Skeletal muscle cell (primary cell): ENCODE measurements at regions not wholly inside any gene's neighbourhood (a gene's known extent, or its start where the extent isn't known, plus 50 kb on each side); places are given as distances from the start of the nearest gene placed in this dataset.
"Not testable (repeated sequence)": the region's sequence is repeated elsewhere in the genome, so short reads cannot be mapped to it uniquely, and the experiment has no call there.

Source experiments
- DNase-seq: peaks from one replicate; pipeline ENCODE4 v3.0.0-alpha.2; 2010; ENCODE audit warnings: low read depth
- H3K4me3 ChIP-seq: 2 replicates; pipeline ENCODE4 v1.5.1; 2011; ENCODE audit warnings: low read depth, mild to moderate bottlenecking, control low read depth, low read length, moderate library complexity

DNA sequence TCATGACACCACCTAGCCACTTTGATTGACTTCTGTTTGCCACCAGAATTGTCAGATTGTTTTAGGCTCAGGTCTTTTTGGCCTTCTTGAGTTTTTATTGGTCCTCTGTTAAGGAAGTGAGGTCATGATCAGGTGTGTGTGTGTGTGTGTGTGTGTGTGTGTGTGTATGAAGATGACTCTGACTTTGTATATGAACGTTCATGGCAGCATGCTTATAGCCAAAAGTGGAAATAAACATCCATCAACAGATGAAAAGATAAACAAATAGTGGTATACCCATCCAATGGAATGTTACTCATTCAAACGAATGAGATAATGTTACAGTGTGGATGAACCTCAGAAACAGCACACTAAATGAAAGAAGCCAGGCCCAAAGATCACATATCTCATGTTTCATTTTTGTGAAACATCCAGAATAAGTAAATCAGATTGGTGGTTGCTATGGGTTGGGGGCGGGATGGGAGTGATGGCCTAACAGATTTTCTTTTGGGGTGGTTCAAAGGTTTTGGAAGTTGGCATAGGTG lies 258.6 kb downstream of the KTN1 start:
- no peak overlapping the region for H3K4me3 ChIP-seq
- DNase-seq = no peak

DNA sequence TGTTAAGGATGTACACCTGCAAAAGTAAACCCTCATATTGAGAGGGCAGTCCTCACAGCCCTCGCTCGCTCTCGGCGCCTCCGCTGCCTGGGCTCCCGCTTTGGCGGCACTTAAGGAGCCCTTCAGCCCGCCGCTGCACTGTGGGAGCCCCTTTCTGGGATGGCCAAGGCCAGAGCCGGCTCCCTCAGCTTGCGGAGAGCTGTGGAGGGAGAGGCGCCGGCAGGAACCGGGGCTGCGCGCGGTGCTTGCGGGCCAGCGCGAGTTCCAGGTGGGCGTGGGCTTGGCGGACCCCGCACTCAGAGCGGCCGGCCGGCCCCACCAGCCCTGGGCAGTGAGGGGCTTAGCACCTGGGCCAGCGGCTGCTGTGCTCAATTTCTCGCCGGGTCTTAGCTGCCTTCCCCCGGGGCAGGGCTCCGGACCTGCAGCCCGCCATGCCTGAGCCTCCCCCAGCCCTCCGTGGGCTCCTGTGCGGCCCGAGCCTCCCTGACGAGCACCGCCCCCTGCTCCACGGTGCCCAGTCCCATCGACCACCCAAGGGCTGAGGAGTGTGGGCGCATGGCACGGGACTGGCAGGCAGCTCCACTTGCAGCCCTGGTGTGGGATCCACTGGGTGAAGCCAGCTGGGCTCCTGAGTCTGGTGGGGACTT lies 259.4 kb downstream of the KTN1 start:
- DNase-seq = not testable (repeated sequence)

DNA sequence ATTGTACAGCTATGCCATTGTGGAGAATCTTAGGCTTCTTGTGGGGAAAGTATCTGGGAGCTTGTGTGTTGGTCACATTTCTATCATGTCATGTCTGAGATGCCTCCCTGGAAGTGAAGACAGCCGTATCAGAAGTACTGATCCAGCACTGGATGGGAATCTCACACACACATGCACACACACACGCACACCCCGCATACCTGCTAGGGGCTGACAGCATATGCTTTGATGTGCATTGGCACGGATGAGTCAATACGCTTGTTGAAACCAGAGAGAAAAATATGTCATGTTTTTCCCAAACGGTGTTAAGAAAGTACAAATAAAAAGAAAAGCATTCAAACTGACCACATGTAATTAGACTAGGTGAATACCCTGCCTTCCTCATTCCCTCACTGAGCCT lies 260.8 kb downstream of the KTN1 start:
- no peak overlapping the region for H3K4me3 ChIP-seq
- DNase-seq = no peak

More for the DNA sequence above, 259.4 kb downstream of the KTN1 start:
- not testable (repeated sequence) for H3K4me3 ChIP-seq

DNA sequence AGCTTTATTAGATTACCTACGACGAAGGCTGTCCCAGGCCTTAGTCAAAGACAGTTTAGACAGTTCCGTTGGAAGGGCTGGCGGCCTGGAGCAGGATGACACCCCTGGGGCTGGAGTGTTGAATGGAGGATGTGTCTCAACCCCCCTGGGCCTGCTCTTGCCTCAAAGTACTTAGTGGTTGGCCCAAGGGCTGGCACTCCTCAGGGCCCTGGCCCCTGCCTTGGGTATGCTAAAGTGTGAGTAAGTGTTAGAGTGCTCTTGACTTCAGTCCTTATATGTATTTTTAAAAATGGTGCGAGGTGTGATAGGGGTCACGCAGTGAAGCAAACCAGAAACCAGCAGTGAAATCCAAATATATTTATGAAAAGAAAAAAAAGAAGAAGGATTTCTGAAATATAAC lies 261.6 kb downstream of the KTN1 start:
- H3K4me3 ChIP-seq = no peak overlapping the region
- no peak for DNase-seq

DNA sequence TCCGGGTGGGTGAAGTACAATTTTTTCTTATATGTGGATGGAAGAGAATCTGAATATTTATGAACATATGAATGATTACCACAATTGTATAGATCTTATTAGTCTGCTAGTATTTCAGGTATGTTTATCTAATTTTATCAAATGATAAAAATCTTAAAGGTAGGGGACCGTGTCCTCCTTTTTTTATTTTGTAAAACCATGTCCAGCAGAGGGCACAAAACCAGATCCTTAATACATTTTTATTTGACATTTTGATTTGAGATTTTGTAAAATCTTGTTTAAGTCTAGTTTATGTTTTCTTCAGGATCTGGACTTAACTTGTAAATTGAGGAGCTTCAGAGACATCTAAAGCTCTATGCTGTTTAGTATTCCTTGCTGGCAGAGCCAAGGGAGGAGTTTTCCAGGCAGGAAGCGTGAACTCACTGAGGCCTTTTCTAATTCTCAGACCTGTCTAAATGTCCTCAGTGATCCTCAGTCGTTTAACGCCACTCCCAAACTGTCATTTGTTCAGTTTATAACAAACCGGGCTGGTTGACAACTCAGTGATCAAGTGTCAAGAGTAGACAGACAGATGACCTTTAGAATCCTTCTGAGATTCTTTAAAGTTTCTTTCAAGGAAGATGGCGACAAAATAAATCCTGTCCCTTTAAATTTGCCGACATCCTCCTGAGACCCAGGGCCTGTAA lies 263.9 kb downstream of the KTN1 start:
- no peak overlapping the region for H3K4me3 ChIP-seq
- no peak for DNase-seq

DNA sequence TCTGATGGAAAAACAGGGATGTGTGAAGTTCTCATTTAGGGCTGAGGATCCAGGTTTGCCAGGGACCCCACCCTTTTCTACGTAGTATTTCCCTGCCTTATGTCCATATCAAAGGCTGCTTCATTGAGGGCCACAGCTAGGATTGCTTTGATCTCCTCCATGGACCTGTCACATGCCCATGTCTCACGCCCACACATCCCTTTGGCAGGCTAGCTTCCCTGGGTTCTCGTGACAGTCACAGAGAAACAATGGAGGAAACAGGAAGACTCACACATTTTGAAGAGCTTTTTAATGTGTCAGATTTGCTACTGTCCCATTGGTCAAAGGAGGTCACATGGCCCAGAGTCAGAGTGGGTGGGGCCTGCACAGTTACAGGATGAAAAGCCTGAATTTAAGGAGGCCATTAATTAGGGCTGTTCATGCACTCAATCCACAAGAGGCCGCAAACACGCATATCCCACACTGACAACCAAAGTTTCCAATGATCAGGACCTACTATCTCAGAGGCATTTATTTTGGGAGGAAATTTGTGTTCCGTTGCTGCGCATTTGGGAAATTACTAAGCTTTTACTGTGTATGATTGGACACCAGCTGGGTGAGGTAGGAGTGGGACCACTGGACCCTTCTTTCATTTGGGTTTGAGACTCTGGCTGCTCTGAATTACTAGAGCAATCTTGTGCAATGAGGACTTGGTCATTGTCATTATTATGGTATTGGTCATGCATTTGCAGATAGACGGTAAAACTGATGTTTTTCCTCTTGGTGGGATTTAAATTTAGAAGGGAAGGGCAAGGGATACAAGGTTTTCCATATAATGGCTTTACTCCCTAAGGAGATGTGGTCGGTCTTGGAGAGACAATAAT lies 266.2 kb downstream of the KTN1 start:
- H3K4me3 ChIP-seq = no peak overlapping the region
- no peak for DNase-seq

DNA sequence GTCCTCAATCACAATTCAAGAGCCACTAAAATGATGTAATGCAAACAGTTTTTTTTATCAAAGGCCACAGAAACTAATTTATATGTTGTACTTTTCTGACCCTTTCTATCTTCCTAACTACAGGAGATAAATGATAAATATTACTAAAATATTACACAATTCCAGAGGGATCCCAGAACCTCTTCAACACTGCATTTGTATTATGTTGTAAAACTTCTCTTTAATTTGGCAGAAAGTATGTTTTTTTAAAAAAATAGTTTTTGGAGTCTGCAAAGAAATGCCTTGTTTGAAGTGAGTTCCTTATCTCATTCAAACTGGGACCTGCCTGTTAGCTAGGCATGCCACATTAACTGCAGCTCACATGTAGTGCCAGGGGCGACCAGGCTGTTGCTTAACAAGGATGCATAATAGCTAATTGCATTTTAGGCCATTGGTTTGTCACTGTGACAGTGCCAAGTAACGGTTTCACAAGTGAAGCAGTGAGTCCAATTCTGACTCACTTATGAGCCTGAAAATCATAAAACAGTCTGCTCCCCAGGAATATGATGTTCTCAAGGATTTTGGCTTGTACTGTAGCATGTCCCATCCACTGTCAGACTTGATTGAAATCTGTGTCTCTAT lies 266.9 kb downstream of the KTN1 start:
- DNase-seq = peak; percentile 30
- no peak overlapping the region for H3K4me3 ChIP-seq

DNA sequence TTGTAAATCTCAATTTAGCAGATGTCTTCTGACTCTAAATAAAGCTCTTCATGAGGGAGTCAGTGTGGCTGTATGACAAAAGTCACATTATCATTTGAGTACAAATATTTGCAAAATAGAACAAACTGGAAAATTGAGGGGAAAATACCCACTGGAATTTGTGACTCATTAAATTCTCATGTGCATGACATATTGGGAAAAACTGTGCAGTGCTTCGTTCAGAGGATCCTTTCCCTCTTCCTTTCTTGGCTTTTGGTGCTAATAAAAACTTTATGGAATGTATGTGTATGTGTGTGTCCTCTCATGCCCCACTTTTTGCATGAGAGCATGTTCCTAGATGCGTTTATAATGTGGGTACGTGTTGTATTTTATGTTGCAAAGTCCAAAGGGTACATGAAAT lies 267.8 kb downstream of the KTN1 start:
- DNase-seq = peak; percentile 14
- H3K4me3 ChIP-seq = no peak overlapping the region

DNA sequence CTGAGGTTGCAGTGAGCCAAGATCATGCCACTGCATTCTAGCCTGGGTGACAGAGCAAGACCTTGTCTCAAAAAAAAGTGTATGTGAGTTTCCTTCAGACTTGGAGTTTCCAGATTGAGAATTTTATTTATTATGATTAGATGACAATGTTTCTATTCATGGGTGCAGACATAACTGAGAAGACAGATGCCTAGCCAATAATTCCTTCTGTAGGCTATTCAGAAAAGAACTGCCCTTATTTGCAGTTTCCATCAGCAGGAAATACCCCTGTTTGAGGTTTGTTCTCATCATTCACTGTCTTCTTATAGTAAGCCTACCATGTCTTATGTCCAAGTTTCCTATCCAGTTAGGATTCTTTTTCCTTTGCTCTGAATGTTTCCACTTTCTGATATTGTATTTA lies 269.0 kb downstream of the KTN1 start:
- no peak for DNase-seq
- no peak overlapping the region for H3K4me3 ChIP-seq

DNA sequence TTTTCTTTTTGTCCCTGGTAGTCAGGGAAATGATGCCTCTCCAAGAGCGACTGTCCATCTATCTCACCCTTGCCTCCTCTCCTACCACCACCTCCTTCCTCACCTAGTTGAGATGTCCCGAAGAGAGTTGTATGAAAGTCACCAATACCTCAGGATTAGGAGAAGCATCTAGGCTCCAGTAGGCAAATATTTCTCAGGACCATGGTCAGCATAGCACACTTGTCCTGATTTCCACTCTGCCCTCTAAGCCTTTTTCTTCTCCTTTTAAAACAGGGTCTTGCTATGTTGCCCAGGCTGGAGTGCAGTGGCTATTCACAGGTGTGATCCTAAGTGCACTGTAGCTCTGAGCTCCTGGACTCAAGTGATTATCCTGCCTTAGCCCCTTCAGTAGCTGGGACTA lies 268.4 kb upstream of the PELI2 start:
- DNase-seq = no peak

DNA sequence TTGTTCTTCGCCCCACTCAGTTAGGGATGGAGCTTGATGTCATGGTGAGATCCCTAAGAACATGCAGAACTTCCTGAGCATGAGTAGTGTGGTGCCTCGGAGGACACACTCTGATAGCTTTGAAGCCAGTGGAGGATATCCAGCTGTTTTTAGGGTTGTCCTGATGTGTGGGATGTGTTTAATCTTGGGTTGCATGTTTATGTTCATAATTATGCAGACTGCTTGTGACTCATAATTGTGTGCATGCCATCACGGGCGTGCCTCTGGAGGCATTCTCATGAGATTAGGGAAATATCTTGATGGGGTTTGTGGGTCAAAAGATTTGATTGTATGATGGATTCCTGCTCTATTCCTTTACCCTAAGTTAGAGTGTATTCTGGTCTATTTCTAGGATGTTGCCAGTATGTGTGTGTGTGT lies 267.4 kb upstream of the PELI2 start:
- H3K4me3 ChIP-seq = no peak overlapping the region
- no peak for DNase-seq

More for the DNA sequence above, 268.4 kb upstream of the PELI2 start:
- no peak overlapping the region for H3K4me3 ChIP-seq

DNA sequence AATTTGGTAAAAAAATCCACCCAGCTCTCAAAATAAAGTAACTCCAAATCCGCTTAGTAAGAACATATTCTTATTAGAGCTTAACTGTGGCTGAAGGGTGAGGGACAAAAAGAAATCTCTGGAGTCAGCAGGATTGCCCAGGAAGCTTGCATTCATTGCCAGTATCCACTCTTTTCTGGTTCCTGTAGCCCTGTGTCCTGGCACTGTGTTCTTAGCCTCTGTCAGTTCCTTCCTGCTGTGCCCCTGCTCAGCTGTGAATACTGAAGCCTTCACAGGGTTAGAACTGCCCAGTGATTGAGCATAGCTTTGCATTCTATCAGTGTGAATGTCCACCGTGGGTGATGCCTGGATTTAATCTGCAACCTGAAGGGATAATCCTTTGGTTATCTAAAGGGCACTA lies 266.9 kb upstream of the PELI2 start:
- no peak overlapping the region for H3K4me3 ChIP-seq
- DNase-seq = no peak

DNA sequence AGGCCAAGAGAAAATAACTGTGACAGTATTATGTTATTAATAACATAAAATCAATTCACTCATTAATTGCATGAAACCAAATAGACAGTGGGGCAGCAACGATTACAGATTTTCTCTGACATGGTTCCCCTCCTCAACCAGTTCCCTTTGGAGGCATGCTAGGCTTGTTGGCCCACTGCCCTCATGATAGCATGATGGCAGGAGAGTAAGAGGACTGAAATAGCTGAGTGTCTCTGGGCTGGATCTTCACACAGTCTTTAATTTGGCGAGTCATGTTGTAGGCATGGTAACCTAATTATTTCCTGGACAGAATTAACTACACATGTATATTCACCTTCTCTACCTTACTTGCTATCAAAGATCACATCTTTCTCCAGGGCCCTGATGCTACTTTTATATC lies 266.2 kb upstream of the PELI2 start:
- DNase-seq = no peak
- no peak overlapping the region for H3K4me3 ChIP-seq

DNA sequence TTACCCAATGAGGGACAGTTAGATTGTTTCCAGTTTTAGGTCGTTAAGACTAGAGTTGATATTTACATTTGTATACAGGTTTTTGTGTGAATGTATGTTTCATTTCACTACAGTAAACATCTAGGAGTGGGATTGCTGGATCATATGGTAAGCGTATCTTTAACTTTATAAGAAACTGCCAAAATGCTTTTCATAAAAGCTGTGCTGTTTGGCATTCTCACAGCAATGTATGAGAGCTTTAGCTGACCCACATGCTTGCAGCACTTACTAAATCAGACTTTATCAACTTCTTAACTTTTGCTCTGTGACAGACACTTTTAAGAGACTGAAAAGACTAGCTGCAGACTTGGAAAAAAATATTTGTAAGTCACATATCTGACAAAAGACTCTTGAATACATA lies 262.5 kb upstream of the PELI2 start:
- H3K4me3 ChIP-seq = no peak overlapping the region
- DNase-seq = no peak

DNA sequence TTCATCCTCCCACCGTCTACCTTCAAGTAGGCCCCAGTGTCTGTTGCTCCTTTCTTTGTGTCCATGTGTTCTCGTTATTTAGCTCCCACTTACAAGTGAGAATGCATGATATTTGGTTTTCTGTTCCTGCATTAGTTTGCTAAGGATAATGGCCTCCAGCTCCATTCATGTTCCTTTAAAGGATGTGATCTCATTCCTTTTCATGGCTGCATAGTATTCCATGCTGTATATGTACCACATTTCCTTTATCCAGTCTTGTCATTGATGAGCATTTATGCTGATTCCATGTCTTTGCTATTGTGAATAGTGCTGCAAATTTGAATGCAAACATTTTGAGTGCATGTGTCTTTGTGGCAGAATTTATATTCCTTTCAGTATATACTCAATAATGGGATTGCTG lies 259.6 kb upstream of the PELI2 start:
- DNase-seq = no peak
- H3K4me3 ChIP-seq = no peak overlapping the region

DNA sequence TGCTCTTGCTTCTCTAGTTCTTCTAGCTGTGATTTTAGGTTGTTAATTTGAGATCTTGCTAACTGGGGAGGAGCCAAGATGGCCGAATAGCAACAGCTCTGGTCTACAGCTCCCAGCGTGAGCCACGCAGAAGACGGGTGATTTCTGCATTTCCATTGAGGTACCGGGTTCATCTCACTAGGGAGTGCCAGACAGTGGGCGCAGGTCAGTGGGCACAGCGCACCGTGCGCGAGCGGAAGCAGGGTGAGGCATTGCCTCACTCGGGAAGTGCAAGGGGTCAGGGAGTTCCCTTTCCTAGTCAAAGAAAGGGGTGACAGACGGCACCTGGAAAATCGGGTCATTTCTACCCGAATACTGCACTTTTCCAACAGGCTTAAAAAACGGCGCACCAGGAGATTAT lies 256.6 kb upstream of the PELI2 start:
- not testable (repeated sequence) for H3K4me3 ChIP-seq, DNase-seq

DNA sequence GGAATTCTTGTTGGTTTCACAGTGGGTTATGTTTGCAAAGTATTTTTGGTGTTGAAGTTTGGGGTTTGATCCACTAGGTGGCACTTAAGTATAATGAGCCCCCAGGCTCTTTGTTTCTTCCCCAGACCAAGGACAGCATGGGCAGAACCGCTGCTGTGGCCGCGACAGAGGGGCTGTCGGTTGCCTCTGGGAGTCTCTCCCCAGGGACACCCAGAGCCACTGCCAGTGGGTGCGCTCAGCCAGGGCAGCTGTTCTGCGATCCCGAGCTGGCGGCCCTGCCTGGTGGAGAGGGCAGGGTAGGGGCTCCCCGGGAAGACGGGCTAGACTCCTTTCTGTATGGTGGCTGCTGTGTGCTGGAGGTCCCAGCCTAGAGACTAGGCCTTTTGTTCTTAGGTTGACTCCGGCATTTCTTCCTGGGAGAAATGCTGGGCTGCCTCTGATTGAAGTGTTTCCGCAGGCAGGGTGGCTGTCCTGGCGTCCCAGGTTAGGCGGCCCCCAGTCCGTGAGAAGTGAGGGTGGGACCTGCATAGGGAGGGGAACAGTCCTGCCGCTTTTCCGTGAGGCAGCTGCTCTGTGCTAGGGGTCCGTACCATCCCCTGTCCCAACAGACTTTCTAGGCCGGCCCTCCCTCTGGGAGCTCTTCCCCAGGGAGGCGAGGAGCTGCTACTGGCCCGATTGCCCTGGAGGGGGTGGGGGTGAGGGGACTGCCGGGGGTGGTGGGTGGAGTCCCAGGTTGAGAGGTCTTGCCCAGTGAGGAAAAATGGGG lies 253.1 kb upstream of the PELI2 start:
- H3K4me3 ChIP-seq = no peak overlapping the region
- DNase-seq = no peak

DNA sequence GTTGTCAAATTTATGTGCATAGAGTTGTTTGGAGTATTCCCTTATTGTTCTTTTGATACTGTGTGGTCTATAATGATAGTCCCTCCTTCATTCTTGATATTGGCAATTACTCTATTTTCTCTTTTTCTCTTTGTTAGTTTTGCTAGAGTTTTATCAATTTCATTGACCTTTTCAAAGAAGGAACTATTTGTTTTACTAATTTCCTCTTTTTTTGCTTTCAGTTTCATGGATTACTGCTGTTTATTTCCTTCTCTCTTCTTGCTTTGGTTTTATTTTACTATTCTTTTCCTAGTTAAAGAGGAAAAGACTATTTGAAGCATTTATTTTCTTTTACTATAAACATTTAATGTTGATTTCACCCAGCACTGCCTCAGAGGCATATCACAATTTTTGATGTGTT lies 250.9 kb upstream of the PELI2 start:
- H3K4me3 ChIP-seq = no peak overlapping the region
- no peak for DNase-seq

DNA sequence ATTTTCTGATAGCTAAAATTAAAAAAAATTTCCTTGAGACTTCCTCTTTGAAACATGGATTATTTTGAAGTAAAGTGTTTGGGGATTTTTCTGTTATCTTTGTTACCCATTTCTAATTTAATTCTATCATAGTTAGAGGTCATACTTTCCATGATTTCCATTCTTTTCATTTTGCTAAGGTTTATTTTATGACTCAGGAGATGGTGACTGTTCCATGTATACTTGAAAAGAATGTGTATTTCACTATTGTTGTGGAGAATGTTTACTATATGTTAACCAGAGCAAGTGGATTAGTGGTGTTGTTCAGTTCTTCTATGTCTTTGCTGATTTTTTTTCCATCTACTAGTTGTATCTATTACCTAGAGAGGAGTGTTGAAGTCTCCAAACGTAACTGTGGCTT lies 250.5 kb upstream of the PELI2 start:
- no peak for DNase-seq

More for the DNA sequence above, 250.5 kb upstream of the PELI2 start:
- H3K4me3 ChIP-seq = no peak overlapping the region
